ENCODE measurements at regions not wholly inside any gene's neighbourhood (a gene's known extent, or its start where the extent isn't known, plus 50 kb on each side); places are given as distances from the start of the nearest gene placed in this dataset.

DNA sequence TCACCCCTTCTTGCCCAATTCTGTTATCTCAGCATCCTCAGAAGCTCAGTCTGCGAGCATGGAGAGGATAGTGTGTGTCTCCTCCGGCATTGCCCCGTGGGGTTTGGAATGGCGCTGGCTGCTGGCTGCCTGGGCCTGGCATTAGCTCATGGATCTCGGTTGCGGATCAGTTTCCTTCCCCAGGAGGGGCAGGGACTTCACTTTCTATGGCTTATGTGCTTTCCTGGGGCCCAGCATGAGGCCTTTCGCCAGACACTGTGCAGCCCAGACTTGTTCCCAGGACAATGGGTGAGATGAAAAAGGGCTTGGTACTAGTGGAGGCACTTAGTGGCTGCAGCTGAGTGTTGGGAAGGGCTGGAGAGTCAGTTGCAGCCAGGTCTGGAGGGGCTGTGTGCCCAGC, 143.3 kb downstream of the GLI2 start:
- H3K27ac Mint-ChIP-seq, result no peak overlapping the region
- DNase-seq (ENCODE audit: low spot score, unreplicated experiment), result no peak
- TF ChIP-seq, protein P1, sequence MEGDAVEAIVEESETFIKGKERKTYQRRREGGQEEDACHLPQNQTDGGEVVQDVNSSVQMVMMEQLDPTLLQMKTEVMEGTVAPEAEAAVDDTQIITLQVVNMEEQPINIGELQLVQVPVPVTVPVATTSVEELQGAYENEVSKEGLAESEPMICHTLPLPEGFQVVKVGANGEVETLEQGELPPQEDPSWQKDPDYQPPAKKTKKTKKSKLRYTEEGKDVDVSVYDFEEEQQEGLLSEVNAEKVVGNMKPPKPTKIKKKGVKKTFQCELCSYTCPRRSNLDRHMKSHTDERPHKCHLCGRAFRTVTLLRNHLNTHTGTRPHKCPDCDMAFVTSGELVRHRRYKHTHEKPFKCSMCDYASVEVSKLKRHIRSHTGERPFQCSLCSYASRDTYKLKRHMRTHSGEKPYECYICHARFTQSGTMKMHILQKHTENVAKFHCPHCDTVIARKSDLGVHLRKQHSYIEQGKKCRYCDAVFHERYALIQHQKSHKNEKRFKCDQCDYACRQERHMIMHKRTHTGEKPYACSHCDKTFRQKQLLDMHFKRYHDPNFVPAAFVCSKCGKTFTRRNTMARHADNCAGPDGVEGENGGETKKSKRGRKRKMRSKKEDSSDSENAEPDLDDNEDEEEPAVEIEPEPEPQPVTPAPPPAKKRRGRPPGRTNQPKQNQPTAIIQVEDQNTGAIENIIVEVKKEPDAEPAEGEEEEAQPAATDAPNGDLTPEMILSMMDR (IDR thresholded peaks at IDR 0.05; ENCODE audit: unreplicated experiment), result no peak
- no peak overlapping the region for H3K4me3 Mint-ChIP-seq (ENCODE audit: low read depth)
- H3K36me3 Mint-ChIP-seq (ENCODE audit: insufficient read depth), result no peaks in the 10 kb centered on the region
- H3K4me1 Mint-ChIP-seq (ENCODE audit: low read depth), result no peaks in the 10 kb centered on the region
- H3K9me3 Mint-ChIP-seq (ENCODE audit: low read depth), result no peaks in the 10 kb centered on the region
- peaks cover 89% of the 10 kb centered on the region for H3K27me3 Mint-ChIP-seq

DNA sequence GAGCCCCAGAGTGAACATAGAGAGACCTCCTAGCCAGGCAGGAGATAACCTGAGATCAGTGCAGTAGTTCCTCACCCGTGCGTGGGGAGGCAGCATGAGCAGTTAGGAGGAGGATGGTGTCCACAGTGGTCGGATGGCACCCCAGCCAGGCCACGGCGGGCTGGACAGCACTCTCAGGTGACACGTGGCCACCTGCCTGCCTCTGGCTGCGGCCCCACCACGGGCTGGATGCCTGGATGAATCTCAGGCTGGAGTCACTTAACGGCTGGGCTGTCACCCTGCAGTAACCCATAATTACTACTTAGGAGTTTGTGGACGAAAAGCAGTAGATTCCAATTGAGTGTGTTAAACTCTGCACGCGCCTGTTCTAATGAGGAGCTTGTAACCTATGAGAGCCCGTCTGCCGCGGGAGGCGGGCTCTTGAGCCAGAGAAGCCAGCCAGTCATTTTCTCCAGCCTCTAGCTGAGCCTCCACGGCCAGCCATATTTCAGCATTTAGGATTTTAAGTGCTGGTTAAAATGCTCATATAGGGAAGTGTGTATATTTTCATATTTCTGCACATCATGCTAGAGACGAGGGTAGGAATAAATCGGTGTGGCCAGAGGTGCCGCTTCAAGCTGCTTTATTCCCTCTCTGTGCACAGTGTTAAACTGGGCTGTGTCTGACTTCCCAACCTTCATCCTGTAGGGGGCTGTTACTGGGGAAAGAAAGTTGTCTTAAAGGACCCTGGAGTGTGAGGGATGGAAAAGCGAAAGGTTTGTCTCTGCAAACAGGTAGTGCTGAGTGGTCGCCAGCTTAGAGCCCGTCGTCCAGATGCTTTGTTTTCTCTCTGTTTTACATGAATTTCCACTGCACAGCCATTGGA, 144.0 kb downstream of the GLI2 start:
- no peak for DNase-seq (ENCODE audit: low spot score, unreplicated experiment)
- no peaks in the 10 kb centered on the region for H3K36me3 Mint-ChIP-seq (ENCODE audit: insufficient read depth)
- no peaks in the 10 kb centered on the region for H3K4me1 Mint-ChIP-seq (ENCODE audit: low read depth)
- H3K4me3 Mint-ChIP-seq (ENCODE audit: low read depth), result no peak overlapping the region
- H3K27me3 Mint-ChIP-seq, result peaks cover 88% of the 10 kb centered on the region
- H3K27ac Mint-ChIP-seq, result no peak overlapping the region
- no peaks in the 10 kb centered on the region for H3K9me3 Mint-ChIP-seq (ENCODE audit: low read depth)
- TF ChIP-seq, protein P1 (IDR thresholded peaks at IDR 0.05; ENCODE audit: unreplicated experiment), result no peak

DNA sequence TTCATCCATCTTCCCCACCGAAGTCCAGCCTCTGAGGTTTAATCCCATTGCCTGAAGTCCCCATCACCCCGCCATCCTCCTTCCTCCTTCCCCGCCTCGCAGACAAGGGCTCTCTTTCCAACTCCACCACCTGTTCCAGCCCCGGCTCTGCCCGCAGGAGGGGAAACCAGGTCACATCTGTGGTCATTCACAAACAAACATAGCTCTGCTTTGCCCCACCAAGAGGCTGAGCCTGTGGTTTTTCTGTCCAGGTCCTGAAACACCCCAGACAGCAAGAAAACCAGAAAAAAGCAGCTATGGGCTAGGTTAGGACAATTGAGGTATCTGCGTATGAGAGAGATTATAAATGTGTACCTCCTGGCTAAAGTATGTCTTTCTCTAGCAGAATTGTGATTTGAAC, 144.7 kb downstream of the GLI2 start:
- H3K36me3 Mint-ChIP-seq (ENCODE audit: insufficient read depth), result no peaks in the 10 kb centered on the region
- H3K27ac Mint-ChIP-seq, result no peak overlapping the region
- H3K4me3 Mint-ChIP-seq (ENCODE audit: low read depth), result no peak overlapping the region
- TF ChIP-seq, protein P1 (IDR thresholded peaks at IDR 0.05; ENCODE audit: unreplicated experiment), result no peak
- H3K4me1 Mint-ChIP-seq (ENCODE audit: low read depth), result no peaks in the 10 kb centered on the region
- H3K9me3 Mint-ChIP-seq (ENCODE audit: low read depth), result no peaks in the 10 kb centered on the region
- H3K27me3 Mint-ChIP-seq, result peaks cover 88% of the 10 kb centered on the region
- no peak for DNase-seq (ENCODE audit: low spot score, unreplicated experiment)

DNA sequence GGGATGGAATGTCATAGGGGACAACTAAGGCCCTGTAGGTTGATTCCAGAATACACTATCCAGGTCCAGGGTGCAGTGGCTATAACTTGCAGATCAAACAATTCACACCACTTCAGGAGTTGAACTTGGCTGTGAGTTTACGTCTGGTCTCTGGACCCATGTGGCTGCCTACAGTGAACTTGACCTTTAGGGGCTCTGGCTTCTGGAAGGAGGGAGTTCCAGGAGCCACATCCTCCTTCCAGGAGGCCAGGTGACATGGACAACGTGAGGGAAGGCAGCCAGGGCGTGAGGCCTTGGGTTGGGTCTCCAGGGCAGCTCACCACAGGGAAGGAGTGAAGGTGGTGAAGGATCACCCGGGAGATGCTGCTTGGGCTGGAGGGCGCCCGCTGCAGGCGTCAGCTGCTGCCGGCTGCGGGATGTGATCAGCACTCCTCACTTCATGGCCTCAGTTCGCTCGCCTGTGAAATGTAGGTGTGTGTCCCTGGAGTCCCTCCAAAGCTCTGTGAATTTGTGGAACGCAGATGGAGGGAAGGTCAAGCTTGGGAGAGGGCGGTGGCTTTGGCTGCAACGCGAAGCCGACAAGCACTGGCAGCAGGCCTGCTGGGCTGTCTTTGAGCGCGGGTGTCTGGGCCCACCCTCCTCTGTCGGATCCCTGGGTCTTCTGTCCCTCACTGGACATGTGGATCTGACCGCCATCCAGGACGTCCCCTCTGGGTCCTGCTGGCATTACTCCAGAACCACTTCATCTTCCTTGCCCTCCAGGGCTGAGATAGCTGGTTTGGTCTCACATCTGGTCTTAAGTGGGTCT, 146.5 kb downstream of the GLI2 start:
- Mint-ChIP-seq H3K36me3 (ENCODE audit: insufficient read depth) (no peaks in the 10 kb centered on the region), H3K27ac (no peak overlapping the region), H3K4me3 (ENCODE audit: low read depth) (no peak overlapping the region), H3K9me3 (ENCODE audit: low read depth) (no peaks in the 10 kb centered on the region), H3K27me3 (peaks cover 75% of the 10 kb centered on the region), H3K4me1 (ENCODE audit: low read depth) (peaks cover 10% of the 10 kb centered on the region)
- TF ChIP-seq, protein P1 (IDR thresholded peaks at IDR 0.05; ENCODE audit: unreplicated experiment), result no peak
- DNase-seq (ENCODE audit: low spot score, unreplicated experiment), result no peak

DNA sequence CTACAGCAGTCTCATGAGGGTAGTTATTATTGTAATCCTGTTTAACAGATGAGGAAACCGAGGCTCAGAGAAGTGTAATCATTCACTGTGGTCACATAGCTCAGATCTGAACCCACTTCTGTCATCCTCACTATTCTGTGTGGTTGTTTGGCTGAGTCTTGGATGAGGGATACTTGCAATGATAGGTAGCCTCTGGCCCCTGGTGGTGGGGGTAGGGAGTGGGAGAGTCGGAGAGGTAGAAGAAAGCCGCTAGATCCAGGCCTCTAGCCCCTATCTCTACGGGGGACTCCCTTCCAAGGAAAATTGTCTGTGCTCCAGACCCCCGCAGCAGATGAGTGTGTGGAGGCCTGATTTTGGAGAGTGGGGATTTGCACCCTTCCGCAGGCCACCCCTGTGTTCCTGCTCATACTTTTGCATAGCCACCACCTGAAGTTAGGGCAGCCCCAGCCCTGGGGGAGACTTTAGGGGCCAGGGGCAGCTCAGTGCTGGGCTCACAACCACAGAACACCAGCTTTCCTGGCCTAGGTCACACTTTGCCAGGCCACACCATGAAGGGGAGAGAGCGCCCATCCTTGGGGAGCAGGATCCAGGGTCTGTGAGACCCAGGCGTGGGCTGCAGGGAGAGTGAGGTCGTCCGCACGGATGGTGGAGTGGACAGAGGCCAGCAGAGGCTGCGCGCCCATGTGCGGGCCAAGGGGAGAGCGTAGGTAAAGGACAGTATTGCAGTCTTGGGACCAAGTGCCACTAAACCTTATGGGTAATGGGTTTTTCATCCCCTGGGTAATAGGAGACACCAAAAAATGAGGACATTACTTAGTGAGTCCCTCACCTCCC, 148.2 kb downstream of the GLI2 start:
- Mint-ChIP-seq H3K4me1 (ENCODE audit: low read depth) (peaks cover 25% of the 10 kb centered on the region), H3K9me3 (ENCODE audit: low read depth) (no peaks in the 10 kb centered on the region), H3K4me3 (ENCODE audit: low read depth) (no peak overlapping the region), H3K27me3 (peaks cover 67% of the 10 kb centered on the region), H3K27ac (no peak overlapping the region), H3K36me3 (ENCODE audit: insufficient read depth) (no peaks in the 10 kb centered on the region)
- TF ChIP-seq, protein P1 (IDR thresholded peaks at IDR 0.05; ENCODE audit: unreplicated experiment), result no peak
- no peak for DNase-seq (ENCODE audit: low spot score, unreplicated experiment)
